ENCODE measurements at regions not wholly inside any gene's neighbourhood (a gene's known extent, or its start where the extent isn't known, plus 50 kb on each side); places are given as distances from the start of the nearest gene placed in this dataset.

GRCh38 chr6:56378966-56379585, 131.7 kb upstream of the COL21A1 start:
- TF ChIP-seq, protein P1, sequence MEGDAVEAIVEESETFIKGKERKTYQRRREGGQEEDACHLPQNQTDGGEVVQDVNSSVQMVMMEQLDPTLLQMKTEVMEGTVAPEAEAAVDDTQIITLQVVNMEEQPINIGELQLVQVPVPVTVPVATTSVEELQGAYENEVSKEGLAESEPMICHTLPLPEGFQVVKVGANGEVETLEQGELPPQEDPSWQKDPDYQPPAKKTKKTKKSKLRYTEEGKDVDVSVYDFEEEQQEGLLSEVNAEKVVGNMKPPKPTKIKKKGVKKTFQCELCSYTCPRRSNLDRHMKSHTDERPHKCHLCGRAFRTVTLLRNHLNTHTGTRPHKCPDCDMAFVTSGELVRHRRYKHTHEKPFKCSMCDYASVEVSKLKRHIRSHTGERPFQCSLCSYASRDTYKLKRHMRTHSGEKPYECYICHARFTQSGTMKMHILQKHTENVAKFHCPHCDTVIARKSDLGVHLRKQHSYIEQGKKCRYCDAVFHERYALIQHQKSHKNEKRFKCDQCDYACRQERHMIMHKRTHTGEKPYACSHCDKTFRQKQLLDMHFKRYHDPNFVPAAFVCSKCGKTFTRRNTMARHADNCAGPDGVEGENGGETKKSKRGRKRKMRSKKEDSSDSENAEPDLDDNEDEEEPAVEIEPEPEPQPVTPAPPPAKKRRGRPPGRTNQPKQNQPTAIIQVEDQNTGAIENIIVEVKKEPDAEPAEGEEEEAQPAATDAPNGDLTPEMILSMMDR (IDR thresholded peaks at IDR 0.05; ENCODE audit: insufficient read depth, low read depth, low read length, missing control alignments): no peak
- DNase-seq (ENCODE audit: low read depth): no peak
- H3K4me3 ChIP-seq (ENCODE audit: low read depth, low read length): no peak overlapping the region

GRCh38 chr6:56378507-56378906, 131.1 kb upstream of the COL21A1 start:
- no peak for DNase-seq (ENCODE audit: low read depth)
- TF ChIP-seq, protein P1 (IDR thresholded peaks at IDR 0.05; ENCODE audit: insufficient read depth, low read depth, low read length, missing control alignments): no peak
- no peak overlapping the region for H3K4me3 ChIP-seq (ENCODE audit: low read depth, low read length)

DNA sequence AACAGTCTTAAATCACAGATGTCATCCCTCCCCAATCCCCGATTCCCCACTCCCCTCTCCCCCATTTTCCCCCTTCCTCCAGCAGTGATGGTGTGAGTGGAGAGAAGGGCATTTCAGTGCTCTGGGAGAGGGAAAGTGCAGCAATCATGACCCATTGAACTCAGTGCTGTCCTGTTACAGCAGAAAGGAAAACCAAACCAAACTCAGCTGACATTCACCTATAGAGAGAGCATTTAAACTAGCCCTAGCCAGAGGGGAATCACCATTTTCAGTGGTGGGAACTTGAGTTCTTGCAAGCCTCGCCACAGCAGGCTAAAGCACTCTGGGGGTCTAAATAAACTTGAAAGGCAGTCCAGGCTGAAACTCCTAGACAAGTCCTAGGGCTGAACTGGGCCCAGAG, 129.9 kb upstream of the COL21A1 start:
- no peak overlapping the region for H3K4me3 ChIP-seq (ENCODE audit: low read depth, low read length)
- TF ChIP-seq, protein P1 (IDR thresholded peaks at IDR 0.05; ENCODE audit: insufficient read depth, low read depth, low read length, missing control alignments): no peak
- DNase-seq (ENCODE audit: low read depth): no peak

- DNase-seq (ENCODE audit: low read depth): no peak
- no peak overlapping the region for H3K4me3 ChIP-seq (ENCODE audit: low read depth, low read length)
- TF ChIP-seq, protein P1 (IDR thresholded peaks at IDR 0.05; ENCODE audit: insufficient read depth, low read depth, low read length, missing control alignments): no peak
These were observed 128.4 kb upstream of the COL21A1 start for GRCh38 chr6:56375806-56376205.

DNA sequence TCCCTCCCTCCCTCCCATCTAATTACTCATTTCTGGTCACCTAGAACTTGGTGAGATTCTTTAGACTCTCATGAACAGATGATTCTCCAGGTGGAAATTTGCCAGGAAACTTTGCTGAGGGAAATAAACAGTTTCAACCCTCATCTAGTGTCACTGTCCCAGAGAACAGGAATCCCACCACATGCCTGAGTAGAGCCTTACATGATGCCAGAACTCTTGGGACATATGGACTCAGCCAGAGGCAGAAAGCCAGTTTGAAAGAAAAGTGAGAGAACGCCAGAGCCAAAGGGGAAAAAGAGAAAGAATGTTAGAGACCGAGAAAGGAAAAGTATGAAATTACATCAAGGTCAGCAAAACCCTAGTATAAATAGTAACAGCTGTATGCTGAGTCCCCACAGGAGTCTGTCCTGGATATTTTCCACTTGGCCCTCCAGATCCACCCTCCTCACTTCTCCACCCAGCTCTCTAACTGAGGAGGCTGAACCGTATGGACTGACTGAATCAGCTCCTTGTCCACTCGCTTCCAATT, 127.5 kb upstream of the COL21A1 start:
- no peak overlapping the region for H3K4me3 ChIP-seq (ENCODE audit: low read depth, low read length)
- TF ChIP-seq, protein P1 (IDR thresholded peaks at IDR 0.05; ENCODE audit: insufficient read depth, low read depth, low read length, missing control alignments): no peak
- DNase-seq (ENCODE audit: low read depth): no peak

DNA sequence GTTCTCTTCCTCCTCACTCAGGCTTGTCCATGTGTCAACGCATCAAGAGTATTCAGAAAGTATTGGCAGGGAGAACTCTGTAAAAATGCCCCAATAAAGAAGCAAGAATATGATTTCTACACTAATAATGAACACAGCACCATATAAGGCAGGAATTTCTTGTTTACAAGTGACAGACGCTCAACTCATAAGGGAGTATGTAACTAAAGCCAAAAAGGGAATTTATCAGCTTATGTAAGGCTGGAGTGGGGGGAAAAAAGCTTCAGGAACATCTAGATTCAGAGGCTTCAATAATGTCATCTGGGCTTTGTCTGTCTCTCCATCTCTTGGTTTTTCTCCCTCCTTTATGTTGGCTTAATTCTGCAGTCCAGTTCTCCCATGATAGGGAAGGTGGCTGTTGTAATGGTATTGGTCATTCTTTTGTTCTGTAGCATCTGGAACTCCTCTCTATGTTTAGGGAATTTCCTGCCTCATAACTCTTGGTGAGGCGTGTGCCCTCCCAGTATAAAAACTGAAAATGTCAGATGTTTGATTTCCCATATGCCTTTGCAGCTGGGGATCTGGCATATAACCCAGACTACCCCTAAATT, 125.1 kb upstream of the COL21A1 start:
- TF ChIP-seq, protein P1 (IDR thresholded peaks at IDR 0.05; ENCODE audit: insufficient read depth, low read depth, low read length, missing control alignments): no peak
- no peak overlapping the region for H3K4me3 ChIP-seq (ENCODE audit: low read depth, low read length)
- no peak for DNase-seq (ENCODE audit: low read depth)

Measured in GM12865 (cell line).